ENCODE measurements at regions not wholly inside any gene's neighbourhood (a gene's known extent, or its start where the extent isn't known, plus 50 kb on each side); places are given as distances from the start of the nearest gene placed in this dataset.

DNA sequence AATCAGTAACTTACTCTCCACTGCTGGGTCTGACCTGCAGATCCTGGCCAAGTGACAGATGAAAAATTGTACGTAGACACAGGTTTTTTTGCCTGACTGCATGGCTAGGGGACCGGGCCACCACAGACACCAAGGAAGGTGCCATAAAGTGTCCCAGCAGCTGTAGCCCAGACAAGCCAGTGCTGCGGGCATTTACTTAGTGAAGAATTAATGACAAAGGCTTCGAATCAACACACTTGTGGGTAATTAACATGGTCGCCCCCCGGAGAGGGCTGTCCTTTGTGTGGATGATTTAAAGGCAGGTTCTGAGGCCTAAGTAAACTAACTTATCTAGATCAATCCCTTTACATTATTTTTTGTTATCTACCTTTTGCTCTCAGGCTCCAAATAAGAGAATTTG, 1709.1 kb upstream of the LRRTM1 start:
- Histone ChIP-seq H3K4me3 (no peak overlapping the region), H3K4me1 (replicated peaks in 1 of 2; ENCODE audit: control insufficient read depth in 2 of 2, insufficient read depth in 2 of 2, low read length in 2 of 2) (no peaks in the 10 kb centered on the region), H4K20me1 (replicated peaks; ENCODE audit: control insufficient read depth, insufficient read depth, low read length) (no peaks in the 10 kb centered on the region), H3K4me2 (ENCODE audit: insufficient read depth, low read length) (no peak overlapping the region), H3K27me3 (ENCODE audit: control insufficient read depth in 2 of 2, insufficient read depth in 2 of 2, low read length in 2 of 2) (no peaks in the 10 kb centered on the region), H2AFZ (ENCODE audit: low read depth, low read length) (no peak overlapping the region), H3K9me3 (replicated peaks; ENCODE audit: control insufficient read depth, insufficient read depth, low read depth, low read length) (no peaks in the 10 kb centered on the region), H3K27ac (ENCODE audit: extremely low read depth, low read depth, low read length) (no peak overlapping the region), H3K79me2 (ENCODE audit: control insufficient read depth, insufficient read depth, low read length) (no peaks in the 10 kb centered on the region), H3K9me1 (ENCODE audit: control insufficient read depth, insufficient read depth, low read length) (no peaks in the 10 kb centered on the region), H3K9ac (ENCODE audit: insufficient read depth in 1 of 2, low read depth in 2 of 2, low read length in 2 of 2) (no peak overlapping the region), H3K36me3 (ENCODE audit: control insufficient read depth, insufficient read depth, low read length) (no peaks in the 10 kb centered on the region)
- FAIRE-seq (no peak), ATAC-seq (no peak), DNase-seq (ENCODE audit: extremely low read depth in 1 of 4, low spot score in 3 of 4) (no peak)
- BruUV-seq (replicated peaks), result no TSS peak
- TF ChIP-seq, protein P1, sequence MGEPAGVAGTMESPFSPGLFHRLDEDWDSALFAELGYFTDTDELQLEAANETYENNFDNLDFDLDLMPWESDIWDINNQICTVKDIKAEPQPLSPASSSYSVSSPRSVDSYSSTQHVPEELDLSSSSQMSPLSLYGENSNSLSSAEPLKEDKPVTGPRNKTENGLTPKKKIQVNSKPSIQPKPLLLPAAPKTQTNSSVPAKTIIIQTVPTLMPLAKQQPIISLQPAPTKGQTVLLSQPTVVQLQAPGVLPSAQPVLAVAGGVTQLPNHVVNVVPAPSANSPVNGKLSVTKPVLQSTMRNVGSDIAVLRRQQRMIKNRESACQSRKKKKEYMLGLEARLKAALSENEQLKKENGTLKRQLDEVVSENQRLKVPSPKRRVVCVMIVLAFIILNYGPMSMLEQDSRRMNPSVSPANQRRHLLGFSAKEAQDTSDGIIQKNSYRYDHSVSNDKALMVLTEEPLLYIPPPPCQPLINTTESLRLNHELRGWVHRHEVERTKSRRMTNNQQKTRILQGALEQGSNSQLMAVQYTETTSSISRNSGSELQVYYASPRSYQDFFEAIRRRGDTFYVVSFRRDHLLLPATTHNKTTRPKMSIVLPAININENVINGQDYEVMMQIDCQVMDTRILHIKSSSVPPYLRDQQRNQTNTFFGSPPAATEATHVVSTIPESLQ (CRISPR knock-in tag; IDR thresholded peaks at IDR 0.05), result no peak
- TF ChIP-seq ELF4 (CRISPR knock-in tag; IDR thresholded peaks at IDR 0.05), result no peak
- no peak for TF ChIP-seq ZNF586 (CRISPR knock-in tag; conservative IDR thresholded peaks at IDR 0.05)
- TF ChIP-seq, protein P2, sequence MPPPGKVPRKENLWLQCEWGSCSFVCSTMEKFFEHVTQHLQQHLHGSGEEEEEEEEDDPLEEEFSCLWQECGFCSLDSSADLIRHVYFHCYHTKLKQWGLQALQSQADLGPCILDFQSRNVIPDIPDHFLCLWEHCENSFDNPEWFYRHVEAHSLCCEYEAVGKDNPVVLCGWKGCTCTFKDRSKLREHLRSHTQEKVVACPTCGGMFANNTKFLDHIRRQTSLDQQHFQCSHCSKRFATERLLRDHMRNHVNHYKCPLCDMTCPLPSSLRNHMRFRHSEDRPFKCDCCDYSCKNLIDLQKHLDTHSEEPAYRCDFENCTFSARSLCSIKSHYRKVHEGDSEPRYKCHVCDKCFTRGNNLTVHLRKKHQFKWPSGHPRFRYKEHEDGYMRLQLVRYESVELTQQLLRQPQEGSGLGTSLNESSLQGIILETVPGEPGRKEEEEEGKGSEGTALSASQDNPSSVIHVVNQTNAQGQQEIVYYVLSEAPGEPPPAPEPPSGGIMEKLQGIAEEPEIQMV (tag; conservative IDR thresholded peaks at IDR 0.05; ENCODE audit: low read depth), result no peak
- no peak for TF ChIP-seq RUNX1 (IDR thresholded peaks at IDR 0.05; ENCODE audit: low read depth)
- TF ChIP-seq ZBTB17 (CRISPR knock-in tag; IDR thresholded peaks at IDR 0.05), result no peak
- TF ChIP-seq MYNN (IDR thresholded peaks at IDR 0.05), result no peak
- no peak for TF ChIP-seq MYNN (CRISPR knock-in tag; IDR thresholded peaks at IDR 0.05)
- TF ChIP-seq, protein P3, sequence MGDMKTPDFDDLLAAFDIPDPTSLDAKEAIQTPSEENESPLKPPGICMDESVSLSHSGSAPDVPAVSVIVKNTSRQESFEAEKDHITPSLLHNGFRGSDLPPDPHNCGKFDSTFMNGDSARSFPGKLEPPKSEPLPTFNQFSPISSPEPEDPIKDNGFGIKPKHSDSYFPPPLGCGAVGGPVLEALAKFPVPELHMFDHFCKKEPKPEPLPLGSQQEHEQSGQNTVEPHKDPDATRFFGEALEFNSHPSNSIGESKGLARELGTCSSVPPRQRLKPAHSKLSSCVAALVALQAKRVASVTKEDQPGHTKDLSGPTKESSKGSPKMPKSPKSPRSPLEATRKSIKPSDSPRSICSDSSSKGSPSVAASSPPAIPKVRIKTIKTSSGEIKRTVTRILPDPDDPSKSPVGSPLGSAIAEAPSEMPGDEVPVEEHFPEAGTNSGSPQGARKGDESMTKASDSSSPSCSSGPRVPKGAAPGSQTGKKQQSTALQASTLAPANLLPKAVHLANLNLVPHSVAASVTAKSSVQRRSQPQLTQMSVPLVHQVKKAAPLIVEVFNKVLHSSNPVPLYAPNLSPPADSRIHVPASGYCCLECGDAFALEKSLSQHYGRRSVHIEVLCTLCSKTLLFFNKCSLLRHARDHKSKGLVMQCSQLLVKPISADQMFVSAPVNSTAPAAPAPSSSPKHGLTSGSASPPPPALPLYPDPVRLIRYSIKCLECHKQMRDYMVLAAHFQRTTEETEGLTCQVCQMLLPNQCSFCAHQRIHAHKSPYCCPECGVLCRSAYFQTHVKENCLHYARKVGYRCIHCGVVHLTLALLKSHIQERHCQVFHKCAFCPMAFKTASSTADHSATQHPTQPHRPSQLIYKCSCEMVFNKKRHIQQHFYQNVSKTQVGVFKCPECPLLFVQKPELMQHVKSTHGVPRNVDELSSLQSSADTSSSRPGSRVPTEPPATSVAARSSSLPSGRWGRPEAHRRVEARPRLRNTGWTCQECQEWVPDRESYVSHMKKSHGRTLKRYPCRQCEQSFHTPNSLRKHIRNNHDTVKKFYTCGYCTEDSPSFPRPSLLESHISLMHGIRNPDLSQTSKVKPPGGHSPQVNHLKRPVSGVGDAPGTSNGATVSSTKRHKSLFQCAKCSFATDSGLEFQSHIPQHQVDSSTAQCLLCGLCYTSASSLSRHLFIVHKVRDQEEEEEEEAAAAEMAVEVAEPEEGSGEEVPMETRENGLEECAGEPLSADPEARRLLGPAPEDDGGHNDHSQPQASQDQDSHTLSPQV (IDR thresholded peaks at IDR 0.05), result no peak
- TF ChIP-seq, protein P4, sequence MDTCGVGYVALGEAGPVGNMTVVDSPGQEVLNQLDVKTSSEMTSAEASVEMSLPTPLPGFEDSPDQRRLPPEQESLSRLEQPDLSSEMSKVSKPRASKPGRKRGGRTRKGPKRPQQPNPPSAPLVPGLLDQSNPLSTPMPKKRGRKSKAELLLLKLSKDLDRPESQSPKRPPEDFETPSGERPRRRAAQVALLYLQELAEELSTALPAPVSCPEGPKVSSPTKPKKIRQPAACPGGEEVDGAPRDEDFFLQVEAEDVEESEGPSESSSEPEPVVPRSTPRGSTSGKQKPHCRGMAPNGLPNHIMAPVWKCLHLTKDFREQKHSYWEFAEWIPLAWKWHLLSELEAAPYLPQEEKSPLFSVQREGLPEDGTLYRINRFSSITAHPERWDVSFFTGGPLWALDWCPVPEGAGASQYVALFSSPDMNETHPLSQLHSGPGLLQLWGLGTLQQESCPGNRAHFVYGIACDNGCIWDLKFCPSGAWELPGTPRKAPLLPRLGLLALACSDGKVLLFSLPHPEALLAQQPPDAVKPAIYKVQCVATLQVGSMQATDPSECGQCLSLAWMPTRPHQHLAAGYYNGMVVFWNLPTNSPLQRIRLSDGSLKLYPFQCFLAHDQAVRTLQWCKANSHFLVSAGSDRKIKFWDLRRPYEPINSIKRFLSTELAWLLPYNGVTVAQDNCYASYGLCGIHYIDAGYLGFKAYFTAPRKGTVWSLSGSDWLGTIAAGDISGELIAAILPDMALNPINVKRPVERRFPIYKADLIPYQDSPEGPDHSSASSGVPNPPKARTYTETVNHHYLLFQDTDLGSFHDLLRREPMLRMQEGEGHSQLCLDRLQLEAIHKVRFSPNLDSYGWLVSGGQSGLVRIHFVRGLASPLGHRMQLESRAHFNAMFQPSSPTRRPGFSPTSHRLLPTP (IDR thresholded peaks at IDR 0.05; ENCODE audit: borderline replicate concordance, extremely low read depth, insufficient read length), result no peak
- TF ChIP-seq ZBTB1 (CRISPR knock-in tag; IDR thresholded peaks at IDR 0.05; ENCODE audit: borderline replicate concordance, low read depth), result no peak
- TF ChIP-seq ARID1B (IDR thresholded peaks at IDR 0.05), result no peak
- in situ Hi-C loops (cut with MboI) (no loop called here), intact Hi-C loops (cut with micrococcal nuclease) (no loop called here)
- ChIA-PET POLR2A (no interaction called here), CTCF (ENCODE audit: low intra/inter-chr PET ratio) (no interaction called here)
- 0% methylated on average over 6 of the region's 6 CpGs for WGBS (ENCODE audit: insufficient coverage, low coverage, missing lambda C conversion rate)
